ENCODE measurements at regions not wholly inside any gene's neighbourhood (a gene's known extent, or its start where the extent isn't known, plus 50 kb on each side); places are given as distances from the start of the nearest gene placed in this dataset.
"Not testable (repeated sequence)": the region's sequence is repeated elsewhere in the genome, so short reads cannot be mapped to it uniquely, and the experiment has no call there.

DNA sequence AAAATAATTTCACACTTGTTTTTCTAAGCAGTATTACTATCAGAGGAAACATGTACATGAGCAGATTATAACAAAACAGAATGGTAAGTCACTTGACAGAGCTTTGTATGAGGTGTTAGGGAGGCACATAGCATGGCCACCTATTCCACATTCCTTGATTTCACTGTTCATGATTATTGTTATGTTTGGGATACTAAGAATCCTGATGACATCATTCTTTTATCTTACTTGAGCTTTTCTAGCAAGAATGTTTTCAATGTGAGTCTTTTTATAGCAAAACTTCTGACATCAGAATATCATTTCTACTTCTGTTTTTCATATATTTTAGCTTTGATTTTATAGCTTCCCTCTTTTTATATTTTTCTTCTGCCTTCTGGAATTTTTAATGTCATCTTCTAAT is 208.2 kb downstream of the DMRTA1 start:
- DNase-seq = no peak

DNA sequence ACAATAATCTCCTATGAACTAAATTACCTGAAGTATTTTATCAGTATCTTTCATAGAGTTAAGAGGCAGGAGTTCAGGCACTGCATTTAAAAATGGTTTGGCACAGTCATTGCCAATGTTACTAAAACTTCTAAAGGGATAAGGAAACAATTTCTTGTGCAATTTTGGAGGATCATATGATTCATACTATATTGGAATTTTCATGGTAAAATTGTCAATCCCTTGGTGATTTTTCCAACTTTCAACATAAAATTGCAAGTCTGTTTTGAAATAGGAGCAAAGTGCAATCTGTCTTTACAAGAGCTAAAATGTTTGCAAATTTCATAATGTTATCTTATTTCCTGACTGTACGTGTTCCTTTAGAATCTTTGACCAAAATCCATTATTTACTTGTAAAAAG is 211.1 kb downstream of the DMRTA1 start:
- DNase-seq = no peak

DNA sequence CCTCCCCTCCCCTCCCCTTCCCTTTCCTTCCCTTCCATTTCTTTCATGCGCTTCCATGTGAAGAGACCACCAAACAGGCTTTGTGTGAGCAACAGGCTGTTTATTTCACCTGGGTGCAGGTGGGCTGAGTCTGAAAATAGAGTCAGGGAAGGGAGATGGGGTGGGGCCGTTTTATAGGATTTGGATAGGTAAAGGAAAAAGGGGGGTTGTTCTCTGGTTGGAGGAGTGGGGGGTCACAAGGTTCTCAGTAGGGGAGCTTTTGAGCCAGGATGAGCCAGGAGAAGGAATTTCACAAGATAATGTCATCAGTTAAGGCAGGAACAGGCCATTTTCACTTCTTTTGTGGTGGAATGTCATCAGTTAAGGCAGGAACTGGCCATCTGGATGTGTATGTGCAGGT is 211.9 kb downstream of the DMRTA1 start:
- DNase-seq = not testable (repeated sequence)

DNA sequence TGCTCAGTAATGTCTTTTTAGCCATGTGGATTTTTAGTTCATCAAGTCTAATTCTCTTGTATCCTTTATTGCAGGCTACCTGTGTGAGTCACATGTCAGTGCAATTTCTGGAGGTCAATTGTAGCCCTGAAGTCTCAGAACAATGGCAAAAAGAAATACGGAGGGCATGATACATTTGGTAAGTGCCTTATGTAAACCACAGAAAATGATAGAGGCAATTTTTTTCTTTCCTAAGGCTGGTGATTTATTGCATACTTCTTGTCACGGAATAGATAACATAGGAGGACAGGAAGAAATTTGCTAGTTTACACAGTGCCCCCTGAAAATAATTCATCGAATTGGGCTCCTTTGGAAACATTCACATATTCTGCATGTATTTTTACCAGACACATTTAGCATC is 235.9 kb downstream of the DMRTA1 start:
- DNase-seq = no peak

DNA sequence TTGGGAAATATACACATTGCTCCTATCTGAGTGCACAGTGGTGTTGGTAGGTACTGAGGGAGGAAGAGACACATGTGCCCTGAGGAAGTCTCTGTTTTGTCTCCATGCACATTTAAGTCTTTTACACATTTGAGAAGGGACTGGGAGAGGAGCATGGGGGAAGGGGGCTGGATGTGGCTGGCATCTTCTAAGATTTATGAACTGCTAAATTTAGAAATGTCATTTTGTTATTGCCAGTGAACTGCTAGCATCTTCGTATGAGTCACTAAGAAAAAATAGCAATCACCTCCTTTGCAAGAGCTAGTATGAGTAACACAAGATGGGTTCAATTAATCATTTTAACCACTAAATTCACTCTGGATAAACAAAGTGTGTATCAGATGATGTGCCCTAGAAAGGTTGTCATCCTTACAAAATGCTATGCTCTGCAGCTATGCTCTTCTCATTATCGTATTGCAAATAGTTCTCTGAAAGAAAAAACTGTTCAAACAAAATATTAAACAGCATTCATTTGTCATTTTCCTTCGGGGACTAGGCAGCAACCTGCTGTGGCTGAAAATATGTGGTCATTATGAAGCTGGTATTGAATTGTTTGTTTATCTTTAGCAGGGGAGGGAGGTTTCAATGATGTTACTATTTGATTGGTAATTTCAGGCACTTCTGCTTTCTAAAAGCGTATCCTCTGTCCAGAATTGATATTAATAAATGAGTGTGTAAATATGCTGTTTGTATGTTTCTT is 236.5 kb downstream of the DMRTA1 start:
- DNase-seq = no peak

DNA sequence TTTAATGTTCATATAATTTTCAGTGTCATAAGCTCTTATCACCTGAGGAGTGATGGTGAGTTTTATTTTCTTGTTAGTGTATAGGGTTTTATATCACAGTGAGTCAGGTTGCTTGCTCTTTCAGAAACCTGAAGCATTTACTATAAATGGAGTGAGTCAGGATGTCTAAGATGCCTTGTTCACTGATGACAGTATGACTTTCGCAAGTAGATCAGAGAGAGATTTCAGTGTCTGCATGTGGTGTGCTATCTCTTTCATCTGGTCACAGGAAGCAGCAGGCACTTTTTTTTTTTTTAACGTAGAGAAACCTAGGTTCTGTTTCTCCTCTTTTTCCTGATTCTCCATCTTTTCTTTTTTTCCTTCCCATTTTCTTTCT is 237.1 kb downstream of the DMRTA1 start:
- DNase-seq = no peak

DNA sequence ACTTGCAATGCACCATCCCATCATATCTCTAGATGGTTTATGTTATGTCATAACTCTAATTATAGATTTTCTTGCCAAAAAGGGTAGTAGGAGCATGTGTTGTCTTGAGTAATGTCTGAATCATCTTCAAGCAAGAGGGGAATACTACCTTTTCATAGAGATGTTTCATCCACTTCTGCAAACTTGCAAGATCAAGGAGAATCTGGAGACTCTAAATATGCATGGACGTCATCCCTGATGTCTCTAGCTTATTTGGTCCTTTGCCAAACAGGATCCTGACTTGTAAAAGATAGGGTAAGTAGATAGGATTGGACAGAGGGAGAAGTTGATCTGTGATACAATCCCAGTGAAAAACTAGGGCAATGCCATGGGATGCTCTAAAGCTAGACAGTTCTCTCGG is 246.5 kb downstream of the DMRTA1 start:
- DNase-seq = no peak

DNA sequence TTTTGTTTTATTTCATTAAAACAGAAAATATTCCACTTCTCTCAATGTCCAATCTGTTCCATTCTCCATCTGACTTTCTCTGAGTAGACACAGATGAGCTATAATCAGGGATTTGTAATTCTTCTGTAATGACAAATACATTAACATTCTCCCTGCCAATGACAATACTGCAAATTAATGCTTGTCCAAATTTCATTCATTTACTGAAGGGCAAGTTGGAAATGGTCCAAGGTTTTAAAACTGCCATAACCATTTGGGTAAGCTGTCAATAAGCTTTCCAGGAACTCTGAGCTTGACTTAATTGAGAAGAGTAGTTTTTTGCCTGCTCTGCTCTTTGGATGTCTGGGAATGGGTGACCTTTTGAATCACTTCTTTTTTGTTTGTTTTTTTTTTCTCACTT is 253.5 kb downstream of the DMRTA1 start:
- no peak for DNase-seq

DNA sequence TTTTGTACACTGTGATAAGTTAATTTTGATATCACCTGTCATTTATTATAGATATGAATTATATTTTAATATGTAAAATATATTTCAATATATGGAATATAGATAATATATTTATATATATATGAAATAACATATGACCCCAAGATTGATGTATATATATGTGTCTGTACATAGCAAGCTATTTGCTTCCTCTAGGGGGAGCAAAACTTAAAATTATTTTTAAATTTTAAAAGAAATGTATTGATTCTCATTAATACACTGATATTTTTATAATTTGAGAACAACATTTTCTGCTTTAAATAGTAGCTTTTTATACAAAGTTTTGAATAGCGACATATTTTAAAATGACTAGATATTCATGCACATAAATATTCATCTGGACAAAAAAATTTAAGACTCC is 272.0 kb downstream of the DMRTA1 start:
- no peak for DNase-seq

DNA sequence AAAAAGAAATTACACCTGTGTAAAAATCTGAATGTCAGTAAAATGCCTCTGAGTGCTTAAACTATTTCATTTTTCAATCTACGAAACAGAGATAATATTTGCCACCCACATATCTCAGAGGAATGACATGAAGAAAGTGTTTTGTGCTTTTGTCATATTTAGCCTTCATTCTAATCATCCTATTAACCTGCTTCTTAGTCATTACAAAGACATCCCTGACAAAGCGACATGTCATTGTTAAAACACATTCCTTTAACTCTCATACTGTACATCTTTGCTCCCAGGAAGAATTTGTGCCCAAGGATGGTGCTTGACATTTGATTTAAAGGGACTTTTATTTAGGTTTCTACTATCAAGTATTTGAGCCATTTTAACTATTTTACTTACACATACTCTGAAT is 275.9 kb downstream of the DMRTA1 start:
- no peak for DNase-seq

DNA sequence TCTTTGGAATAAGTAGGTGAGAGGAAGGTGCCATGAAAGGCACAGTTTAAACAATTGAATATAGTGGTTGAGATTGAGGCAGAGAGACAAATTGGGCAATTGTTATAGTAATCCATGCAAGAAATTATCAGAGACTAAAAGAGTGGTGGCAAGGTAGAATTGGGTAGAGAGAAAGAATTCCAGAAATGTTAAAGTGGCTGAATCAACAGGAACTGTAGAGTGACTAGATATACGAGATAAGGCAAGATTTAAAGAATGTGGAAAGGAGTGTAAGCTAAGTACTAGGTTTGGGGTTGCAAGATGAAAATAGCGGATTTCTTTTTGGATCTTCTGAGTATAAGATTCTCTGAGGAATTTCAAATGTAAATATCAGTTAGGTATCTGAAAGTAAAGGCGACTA is 285.2 kb downstream of the DMRTA1 start:
- DNase-seq = no peak

DNA sequence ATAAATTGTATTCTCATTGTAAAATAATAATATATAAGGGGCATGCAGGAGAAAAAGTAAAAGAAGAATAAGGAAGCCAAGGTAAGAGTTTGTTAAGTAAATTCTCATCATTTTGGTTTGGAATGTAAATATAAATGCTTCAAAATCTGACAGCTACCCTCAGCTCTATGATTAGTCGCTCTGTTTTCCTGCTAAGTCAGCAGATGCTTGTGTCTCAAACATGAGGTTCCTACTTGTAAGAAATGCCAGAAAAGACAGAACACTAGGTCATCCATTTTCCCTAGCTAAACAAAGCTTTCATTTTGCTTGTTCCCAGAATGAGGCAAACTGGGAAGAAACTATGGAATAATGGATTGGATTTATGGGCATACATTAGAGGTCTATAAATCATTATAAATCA is 293.1 kb downstream of the DMRTA1 start:
- no peak for DNase-seq

DNA sequence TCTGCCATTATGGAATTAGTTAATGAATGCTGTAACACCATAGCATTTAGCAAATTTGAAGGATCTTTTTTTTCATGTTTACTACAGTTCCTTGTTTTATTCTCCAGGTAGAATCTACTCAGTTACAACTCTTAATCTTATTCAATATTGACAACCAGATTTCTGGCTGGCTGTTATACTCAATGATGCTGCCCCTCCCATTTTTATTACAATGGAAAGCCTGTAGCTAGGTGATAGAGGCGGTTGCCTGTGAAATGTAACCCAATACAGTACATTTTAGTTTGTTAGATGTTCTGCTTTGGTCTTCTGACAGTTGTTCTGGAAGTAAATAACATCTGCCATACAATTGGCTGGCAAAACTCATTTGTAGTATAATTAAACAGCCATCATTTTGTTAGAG is 294.2 kb downstream of the DMRTA1 start:
- no peak for DNase-seq

DNA sequence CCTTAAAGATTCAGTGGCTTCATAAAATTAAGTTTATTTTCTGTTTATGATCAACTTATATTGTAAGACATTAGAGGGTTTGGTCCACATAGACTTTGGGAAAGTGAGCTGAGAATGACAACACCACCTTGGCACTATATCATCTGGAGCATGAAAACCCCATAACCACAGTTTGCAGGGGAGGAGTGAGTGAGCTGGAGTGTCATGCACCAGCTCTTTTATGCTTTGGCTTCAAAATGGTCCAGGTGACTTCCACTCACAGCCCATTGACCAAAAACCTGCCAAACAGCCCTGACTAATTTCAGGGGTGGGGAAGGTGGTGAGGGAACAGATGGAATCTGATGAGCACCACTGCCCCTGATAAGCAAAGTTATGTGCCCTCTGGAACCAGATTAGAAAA is 295.8 kb downstream of the DMRTA1 start:
- DNase-seq = no peak

DNA sequence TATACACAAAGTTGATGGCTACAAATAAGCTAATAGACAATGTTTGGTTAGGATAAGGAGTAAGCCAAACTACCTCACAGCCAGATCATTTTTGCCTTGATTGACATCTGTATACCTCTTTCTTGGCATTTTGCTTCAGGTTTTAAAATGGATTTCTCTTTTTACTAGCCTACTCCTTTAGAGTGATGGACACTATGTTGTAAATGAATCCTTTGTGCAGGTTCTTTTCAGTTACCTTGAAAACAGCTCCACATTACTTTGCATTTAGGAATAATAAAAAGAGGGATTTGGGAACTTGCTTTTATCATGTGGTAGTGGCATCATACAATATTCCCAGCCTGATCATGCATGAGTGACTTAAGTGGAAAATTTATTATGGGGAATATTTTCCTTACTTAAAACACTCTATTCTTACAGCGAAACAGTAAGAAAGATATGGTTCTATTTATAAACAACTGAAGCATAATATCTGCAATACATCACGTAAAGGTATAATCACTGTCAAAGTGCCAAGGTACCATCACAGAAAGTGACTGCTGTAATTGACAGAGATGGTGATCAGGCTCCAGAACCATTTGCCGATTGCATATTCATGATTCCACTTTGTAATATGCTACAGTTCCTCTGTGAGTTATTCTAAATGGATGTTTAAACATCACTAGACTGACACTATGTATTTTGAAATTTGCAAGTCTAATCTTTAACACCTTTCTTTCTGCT is 327.0 kb downstream of the DMRTA1 start:
- no peak for DNase-seq

DNA sequence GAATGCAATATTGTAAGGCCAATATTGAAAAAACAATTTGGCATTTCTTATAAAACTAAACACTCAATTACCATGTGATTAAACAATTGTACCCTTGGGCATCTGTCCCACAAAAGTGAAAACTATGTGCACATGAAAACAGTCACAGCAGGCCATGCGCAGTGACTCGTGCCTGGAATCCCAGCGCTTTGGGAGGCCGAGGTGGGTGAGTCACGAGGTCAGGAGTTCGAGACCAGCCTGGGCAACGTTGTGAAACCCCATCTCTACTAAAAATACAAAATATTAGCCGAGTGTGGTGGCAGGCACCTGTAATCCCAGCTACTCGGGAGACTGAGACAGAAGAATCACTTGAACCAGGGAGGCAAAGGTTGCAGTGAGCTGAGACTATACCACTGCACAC is 343.7 kb downstream of the DMRTA1 start:
- no peak for DNase-seq

DNA sequence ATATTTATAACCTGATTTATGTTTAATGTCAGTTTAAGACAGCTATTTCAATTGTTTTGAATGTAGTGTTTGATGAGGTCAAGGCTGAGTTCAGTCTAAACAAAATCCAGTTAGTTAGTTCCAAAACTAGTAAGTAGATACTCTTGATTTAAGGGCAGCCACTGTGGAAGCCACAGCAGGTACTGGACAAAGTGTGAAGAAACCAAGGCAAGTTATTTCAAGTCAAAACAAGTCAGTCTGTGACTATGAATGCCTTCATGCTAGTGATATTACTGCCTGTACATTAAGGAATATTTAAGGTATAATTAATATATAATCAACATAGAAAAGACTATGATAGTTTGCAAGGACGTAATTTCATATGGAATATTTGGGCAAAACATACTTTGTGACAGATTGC is 362.3 kb downstream of the DMRTA1 start:
- DNase-seq = no peak

DNA sequence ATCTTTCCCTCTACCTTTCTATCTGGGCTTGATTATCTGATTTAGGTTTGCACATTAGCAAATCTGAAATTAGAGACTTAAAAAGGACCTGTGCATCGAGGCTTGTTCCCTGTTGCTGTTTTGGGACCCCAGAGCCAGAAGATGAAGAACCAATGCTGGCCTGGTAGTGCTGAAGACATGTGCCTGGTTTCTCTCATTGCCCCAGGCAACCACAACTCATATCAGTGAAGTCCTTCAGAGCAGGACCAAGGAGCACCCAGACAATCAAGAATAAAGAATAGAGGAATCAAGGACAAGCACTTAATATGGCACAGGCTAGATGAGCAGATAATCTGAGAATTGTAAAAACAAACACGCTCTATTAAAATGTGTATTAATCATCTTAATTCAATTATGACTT is 362.7 kb downstream of the DMRTA1 start:
- no peak for DNase-seq

DNA sequence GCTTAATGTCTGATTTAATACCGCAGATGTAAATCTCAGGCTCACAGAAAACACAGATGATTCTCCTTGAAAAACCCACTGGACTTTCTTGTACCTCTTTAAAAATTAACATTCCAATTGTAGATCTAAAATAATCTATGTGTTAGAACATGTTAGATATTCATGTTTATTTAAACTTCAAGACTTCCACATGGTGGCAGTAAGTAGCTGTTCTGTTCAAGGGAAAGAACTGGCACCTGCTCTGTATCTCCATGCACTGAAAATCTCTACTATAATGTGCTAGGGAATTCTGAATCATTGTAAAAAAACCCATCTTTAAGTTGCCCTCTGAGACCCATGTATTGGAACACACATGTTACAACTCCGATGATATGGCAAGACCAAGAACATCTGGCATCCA is 366.9 kb downstream of the DMRTA1 start:
- DNase-seq = peak; percentile 0

DNA sequence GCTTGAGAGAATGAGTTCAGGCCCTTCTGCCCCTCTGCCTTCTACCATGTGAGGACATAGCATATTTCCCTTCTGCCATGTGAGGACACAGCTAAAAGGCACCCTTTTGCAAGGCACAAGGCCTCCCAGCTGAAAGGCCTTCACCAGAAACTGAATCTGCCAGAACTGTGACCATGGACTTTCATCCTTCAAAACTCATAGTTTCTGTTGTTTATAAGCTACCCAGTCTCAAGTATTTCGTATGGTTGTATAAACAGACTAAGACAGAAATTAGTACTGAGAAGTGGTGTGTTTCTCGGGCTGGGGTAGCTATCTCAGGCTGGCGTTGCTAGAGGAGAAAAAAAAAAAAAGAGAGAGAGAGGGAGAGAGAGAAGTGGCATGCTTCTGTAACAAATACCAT is 368.6 kb downstream of the DMRTA1 start:
- DNase-seq = no peak

DNA sequence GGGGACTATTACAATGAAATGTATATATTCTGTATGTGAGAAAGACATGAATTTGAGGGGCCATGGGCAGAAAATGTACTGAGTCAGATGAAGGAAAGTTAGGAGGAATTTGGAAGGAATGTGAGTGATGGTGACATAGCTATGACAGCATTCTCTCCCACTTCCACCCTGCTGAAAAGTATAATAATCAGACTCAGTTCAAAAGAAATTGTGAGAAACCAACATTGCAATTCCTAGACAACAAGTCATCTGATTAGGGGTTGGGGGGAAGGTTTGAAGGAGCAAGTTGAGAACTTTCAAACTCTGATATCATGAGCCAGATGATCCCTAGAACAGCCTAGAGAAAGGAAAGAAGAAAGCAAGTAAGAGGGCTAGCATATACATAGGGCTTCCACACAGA is 370.6 kb downstream of the DMRTA1 start:
- DNase-seq = no peak

DNA sequence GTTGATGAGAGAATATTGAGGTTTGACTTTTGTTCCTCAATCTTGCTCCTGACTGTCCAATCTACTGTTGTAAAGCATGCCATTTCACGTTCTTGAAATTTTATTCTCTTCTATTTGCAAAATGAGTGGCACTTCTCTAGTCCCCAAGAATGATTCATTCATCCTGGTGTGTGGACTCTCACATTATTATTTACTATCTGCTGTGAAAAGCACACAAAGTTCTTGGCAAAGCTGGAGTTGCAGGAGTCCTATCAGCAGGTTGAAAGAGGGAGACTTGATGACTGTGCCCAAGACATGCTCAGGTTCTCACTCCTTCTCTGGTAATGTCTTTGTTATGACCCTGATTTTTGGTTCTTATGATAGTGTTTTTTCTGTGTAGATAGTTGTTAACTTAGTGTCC is 382.6 kb downstream of the DMRTA1 start:
- DNase-seq = no peak

DNA sequence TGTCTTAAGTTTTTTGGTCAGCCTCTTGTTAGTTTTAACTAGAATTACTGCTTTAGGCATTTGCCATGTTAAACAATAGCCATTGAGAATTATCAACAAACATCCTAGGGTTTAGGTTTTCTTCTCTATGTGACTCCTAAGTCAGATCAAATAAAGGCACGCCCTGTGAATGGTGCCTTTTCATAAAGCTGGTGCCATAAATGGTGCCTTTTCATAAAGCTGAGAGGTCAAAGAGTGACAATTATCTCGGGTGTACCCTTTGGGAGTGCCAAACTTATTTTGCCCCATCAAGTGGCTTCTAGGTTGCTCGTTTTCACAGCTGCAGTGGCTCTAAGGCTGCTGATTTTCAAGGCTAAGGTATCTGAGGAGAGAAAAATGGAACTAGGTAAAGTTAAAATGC is 391.6 kb downstream of the DMRTA1 start:
- no peak for DNase-seq

DNA sequence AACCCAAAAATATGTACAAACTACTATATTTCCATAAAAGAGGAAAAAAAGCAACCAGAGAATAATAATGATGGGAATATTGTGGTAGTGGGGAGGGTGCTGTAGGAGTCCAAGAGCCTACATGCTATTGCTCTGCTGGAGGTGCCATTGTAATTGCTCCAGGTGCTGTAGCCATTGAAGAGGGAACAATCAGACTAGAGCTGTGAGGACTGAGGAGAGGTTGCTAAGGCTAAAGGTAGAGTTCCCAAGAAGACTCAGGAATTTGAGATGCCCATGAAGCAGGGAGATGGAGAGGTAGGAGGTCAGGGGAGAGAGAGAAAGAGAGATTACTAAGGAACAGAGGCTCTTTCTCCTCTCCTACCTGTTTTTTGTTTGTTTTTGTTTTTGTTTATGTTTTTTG is 394.0 kb downstream of the DMRTA1 start:
- no peak for DNase-seq

DNA sequence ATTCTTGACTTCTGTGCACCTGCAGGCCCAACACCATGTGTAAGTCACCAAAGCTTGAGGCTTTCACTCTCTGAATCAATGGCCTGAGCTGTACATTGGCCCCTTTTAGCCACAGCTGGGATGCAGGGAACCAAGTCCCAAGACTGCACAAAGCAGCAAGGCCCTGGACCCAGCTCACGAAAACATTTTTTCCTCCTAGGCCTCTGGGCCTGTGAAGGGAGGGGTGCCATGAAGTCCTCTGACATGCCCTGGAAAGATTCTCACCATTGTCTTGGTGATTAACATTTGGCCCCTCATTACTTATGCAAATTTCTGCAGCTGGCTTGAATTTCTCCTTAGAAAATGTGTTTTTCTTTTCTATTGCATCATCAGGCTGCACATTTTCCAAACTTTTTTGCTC is 398.6 kb downstream of the DMRTA1 start:
- DNase-seq = not testable (repeated sequence)

Measured in DMS79 treated with DMSO at 0.1 percent for 48 hours (cell line).